HCT116 (cell line): ENCODE measurements at regions not wholly inside any gene's neighbourhood (a gene's known extent, or its start where the extent isn't known, plus 50 kb on each side); places are given as distances from the start of the nearest gene placed in this dataset.

ENCODE experiments used
- ATAC-seq: fragments of 200-7000 bp; cut with Tn5 transposase; 2 replicates; pipeline ENCODE4 v1.9.1; 2020; ENCODE audit warnings: mild to moderate bottlenecking, moderate library complexity
- BruUV-seq: library from RNA; stranded (reverse); fragments of 400-500 nt; replicated peaks from 2 replicates; lab custom pipeline; 2021; lab: Mats Ljungman, UMichigan
- CTCF ChIA-PET: fragments of 300-600 bp; sonication (Branson Sonifier 250); formaldehyde crosslinking; loops from one replicate; lab custom pipeline; 2021; ENCODE audit warnings: antibody characterized with exemption; lab: Charles Lee
- POLR2A ChIA-PET: fragments of 300-600, 350-600 bp; sonication (Branson Sonifier 250); formaldehyde crosslinking; loops from one replicate; lab custom pipeline; 2021; ENCODE audit warnings: antibody characterized with exemption; lab: Charles Lee
- RAD21 ChIA-PET, 2 experiments: fragments of 300-600 bp; sonication (Branson Sonifier 250); formaldehyde crosslinking; loops; one replicate each; lab custom pipeline; 2023; ENCODE audit warnings: low total read pairs in 2 of 2; ENCODE audit not compliant: uncharacterized antibody in 2 of 2, unreplicated experiment in 2 of 2, low non-redundant PET in 1 of 2; lab: Charles Lee
- DNase-seq: peaks from one replicate; pipeline ENCODE4 v3.0.0-alpha.2; 2010; ENCODE audit warnings: low read depth, low spot score
- H2AFZ ChIP-seq: fragments of 200-600 bp; shearing (Covaris generic), sonication (generic); 2 replicates; pipeline ENCODE4 v1.6.1; 2017; ENCODE audit warnings: low read depth, mixed run types, mixed read lengths, antibody characterized with exemption, low read length; ENCODE audit not compliant: poor library complexity, severe bottlenecking
- H3K27ac ChIP-seq: 2 replicates; pipeline ENCODE4 v1.5.1; 2012; ENCODE audit warnings: low read depth, low read length
- H3K27me3 ChIP-seq: fragments of 200-600 bp; sonication (generic); 2 replicates; pipeline ENCODE4 v1.6.1; 2016; ENCODE audit warnings: mixed run types, low read length, mixed read lengths; ENCODE audit not compliant: insufficient read depth
- H3K36me3 ChIP-seq, 2 experiments: fragments of 200-500 bp in 1 of 2; fragments of 200-600 bp in 1 of 2; sonication (Bioruptor generic) in 1 of 2; sonication (generic) in 1 of 2; 2 replicates each; pipeline versions ENCODE4 v1.5.1 to v1.6.1; 2014 to 2016; ENCODE audit warnings: low read length in 2 of 2, inconsistent platforms in 1 of 2, mixed read lengths in 1 of 2, mixed run types in 1 of 2; ENCODE audit not compliant: insufficient read depth in 2 of 2, control insufficient read depth in 1 of 2
- H3K4me1 ChIP-seq, 2 experiments: fragments of 200-600 bp in 1 of 2; sonication (generic) in 1 of 2; 2 replicates each; pipeline versions ENCODE4 v1.5.1 to v1.6.1; 2012 to 2017; ENCODE audit warnings: low read length in 2 of 2, inconsistent platforms in 1 of 2, mild to moderate bottlenecking in 1 of 2, mixed read lengths in 1 of 2, mixed run types in 1 of 2, moderate library complexity in 1 of 2; ENCODE audit not compliant: insufficient read depth in 2 of 2, control insufficient read depth in 1 of 2
- H3K4me2 ChIP-seq: fragments of 200-600 bp; sonication (generic); 2 replicates; pipeline ENCODE4 v1.6.1; 2017; ENCODE audit warnings: mixed run types, low read length, mixed read lengths
- H3K4me3 ChIP-seq, 2 experiments: fragments of 200-600 bp in 1 of 2; sonication (generic) in 1 of 2; replicated peaks in 1 of 2; 2 replicates each; pipeline ENCODE4 v1.5.1; 2011 to 2016; ENCODE audit warnings: low read length in 2 of 2, control low read depth in 1 of 2, low read depth in 1 of 2, mild to moderate bottlenecking in 1 of 2, mixed read lengths in 1 of 2, mixed run types in 1 of 2
- H3K79me2 ChIP-seq: fragments of 200-600 bp; sonication (generic); 2 replicates; pipeline ENCODE4 v1.6.1; 2017; ENCODE audit warnings: mild to moderate bottlenecking, mixed run types, low read length, moderate library complexity, mixed read lengths; ENCODE audit not compliant: insufficient read depth
- H3K9ac ChIP-seq: fragments of 200-600 bp; sonication (generic); 2 replicates; pipeline ENCODE4 v1.6.1; 2016; ENCODE audit warnings: low read length, mixed read lengths
- H3K9me2 ChIP-seq: fragments of 200-600 bp; sonication (generic), shearing (Covaris generic); 2 replicates; pipeline ENCODE4 v1.6.1; 2017; ENCODE audit warnings: mixed run types, mild to moderate bottlenecking, moderate library complexity; ENCODE audit not compliant: insufficient read depth
- H3K9me3 ChIP-seq, 2 experiments: fragments of 200-500 bp in 1 of 2; fragments of 200-600 bp in 1 of 2; sonication (Bioruptor generic) in 1 of 2; sonication (generic) in 1 of 2; 2 replicates each; pipeline ENCODE4 v1.6.1; 2014 to 2017; ENCODE audit warnings: low read length in 2 of 2, mixed read lengths in 2 of 2, inconsistent platforms in 1 of 2, low read depth in 1 of 2, mild to moderate bottlenecking in 1 of 2, mixed run types in 1 of 2, moderate library complexity in 1 of 2; ENCODE audit not compliant: control insufficient read depth in 1 of 2, insufficient read depth in 1 of 2
- H4K20me1 ChIP-seq: fragments of 200-600 bp; sonication (generic), shearing (Covaris generic); 2 replicates; pipeline ENCODE4 v1.6.1; 2017; ENCODE audit warnings: mixed run types, mild to moderate bottlenecking, moderate library complexity; ENCODE audit not compliant: insufficient read depth
- CBX3 ChIP-seq: IDR thresholded peaks from 2 replicates; pipeline ENCODE4 v1.6.1; 2012; ENCODE audit warnings: low read depth
- POLR2A ChIP-seq: IDR thresholded peaks from 2 replicates; pipeline ENCODE4 v1.7.0; 2011; ENCODE audit warnings: borderline replicate concordance; ENCODE audit not compliant: insufficient read depth, insufficient read length; ENCODE audit errors: extremely low read depth
- POLR2AphosphoS5 ChIP-seq: IDR thresholded peaks from 2 replicates; pipeline ENCODE4 v1.6.1; 2011; ENCODE audit warnings: mild to moderate bottlenecking, low read depth, low read length, moderate library complexity
- SIN3A ChIP-seq: IDR thresholded peaks from 2 replicates; pipeline ENCODE4 v1.6.1; 2012; ENCODE audit warnings: low read depth
- TCF7L2 ChIP-seq: IDR thresholded peaks from 2 replicates; pipeline ENCODE4 v1.7.0; 2011; ENCODE audit warnings: borderline replicate concordance, inconsistent platforms; ENCODE audit not compliant: insufficient read depth, insufficient read length; ENCODE audit errors: extremely low read depth
- intact Hi-C: fragments of 100-400 bp; cut with micrococcal nuclease; formaldehyde crosslinking; loops from 2 replicates; pipeline ENCODE4 v1.10.0; 2022
- TF ChIP-seq, protein P1 (sequence below), 3 experiments: fragments of 200-600 bp in 1 of 3; sonication (generic) in 1 of 3; IDR thresholded peaks in 2 of 3; conservative IDR thresholded peaks in 1 of 3; 2 replicates each; pipeline ENCODE4 v1.5.1; 2012 to 2017; ENCODE audit warnings: low read depth in 2 of 3, low read length in 2 of 3, antibody characterized with exemption in 1 of 3, borderline replicate concordance in 1 of 3, control low read depth in 1 of 3, mild to moderate bottlenecking in 1 of 3, mixed read lengths in 1 of 3, mixed run types in 1 of 3, moderate library complexity in 1 of 3; ENCODE audit not compliant: insufficient read depth in 1 of 3
- TF ChIP-seq, protein P2 (sequence below): IDR thresholded peaks from 2 replicates; pipeline ENCODE4 v1.6.1; 2012
- TF ChIP-seq, protein P3 (sequence below): IDR thresholded peaks from 2 replicates; pipeline ENCODE4 v1.6.1; 2011; ENCODE audit warnings: mild to moderate bottlenecking, low read length, moderate library complexity; ENCODE audit not compliant: insufficient replicate concordance; ENCODE audit errors: extremely low read depth
- TF ChIP-seq, protein P4 (sequence below): IDR thresholded peaks from 2 replicates; pipeline ENCODE4 v1.6.1; 2012; ENCODE audit warnings: low read depth

DNA sequence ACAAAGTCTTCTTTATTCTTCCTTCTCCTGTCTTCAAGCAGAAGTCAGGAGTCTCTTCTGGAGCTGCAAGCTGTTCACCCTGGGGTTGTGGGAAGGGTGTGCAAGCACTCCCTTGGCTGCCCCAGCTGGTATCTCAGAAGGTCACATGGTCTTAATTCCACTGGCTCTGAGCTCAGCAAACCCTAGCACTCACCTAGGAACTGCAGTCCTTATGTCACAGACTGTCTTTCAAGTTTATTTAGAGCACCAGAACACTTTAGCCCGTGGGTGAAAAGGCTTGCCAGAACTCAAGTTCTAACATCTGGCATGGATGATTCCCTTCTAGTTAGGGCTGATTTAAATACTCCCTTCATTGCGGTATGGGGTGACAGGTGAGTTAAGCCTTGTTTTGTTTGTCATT is 379.0 kb downstream of the CCER1 start:
- Histone ChIP-seq H3K79me2 (no peaks in the 10 kb centered on the region), H3K36me3 (no peaks in the 10 kb centered on the region), H3K4me3 (no peak overlapping the region), H3K27me3 (no peaks in the 10 kb centered on the region), H3K9ac (no peak overlapping the region), H3K9me2 (no peaks in the 10 kb centered on the region), H3K27ac (no peak overlapping the region)
- intact Hi-C loops = no loop called here
- no peak for ATAC-seq
- CTCF ChIA-PET = no interaction called here
- TF ChIP-seq, protein P1, sequence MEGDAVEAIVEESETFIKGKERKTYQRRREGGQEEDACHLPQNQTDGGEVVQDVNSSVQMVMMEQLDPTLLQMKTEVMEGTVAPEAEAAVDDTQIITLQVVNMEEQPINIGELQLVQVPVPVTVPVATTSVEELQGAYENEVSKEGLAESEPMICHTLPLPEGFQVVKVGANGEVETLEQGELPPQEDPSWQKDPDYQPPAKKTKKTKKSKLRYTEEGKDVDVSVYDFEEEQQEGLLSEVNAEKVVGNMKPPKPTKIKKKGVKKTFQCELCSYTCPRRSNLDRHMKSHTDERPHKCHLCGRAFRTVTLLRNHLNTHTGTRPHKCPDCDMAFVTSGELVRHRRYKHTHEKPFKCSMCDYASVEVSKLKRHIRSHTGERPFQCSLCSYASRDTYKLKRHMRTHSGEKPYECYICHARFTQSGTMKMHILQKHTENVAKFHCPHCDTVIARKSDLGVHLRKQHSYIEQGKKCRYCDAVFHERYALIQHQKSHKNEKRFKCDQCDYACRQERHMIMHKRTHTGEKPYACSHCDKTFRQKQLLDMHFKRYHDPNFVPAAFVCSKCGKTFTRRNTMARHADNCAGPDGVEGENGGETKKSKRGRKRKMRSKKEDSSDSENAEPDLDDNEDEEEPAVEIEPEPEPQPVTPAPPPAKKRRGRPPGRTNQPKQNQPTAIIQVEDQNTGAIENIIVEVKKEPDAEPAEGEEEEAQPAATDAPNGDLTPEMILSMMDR (IDR thresholded peaks at IDR 0.05 in 2 of 3, conservative IDR thresholded peaks at IDR 0.05 in 1 of 3; ENCODE audit: borderline replicate concordance in 1 of 3, insufficient read depth in 1 of 3, low read depth in 2 of 3, low read length in 2 of 3) = no peak
- no peak for TF ChIP-seq POLR2AphosphoS5
- TF ChIP-seq, protein P2, sequence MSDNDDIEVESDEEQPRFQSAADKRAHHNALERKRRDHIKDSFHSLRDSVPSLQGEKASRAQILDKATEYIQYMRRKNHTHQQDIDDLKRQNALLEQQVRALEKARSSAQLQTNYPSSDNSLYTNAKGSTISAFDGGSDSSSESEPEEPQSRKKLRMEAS = no peak
- TF ChIP-seq POLR2A = no peak
- TF ChIP-seq SIN3A = no peak
- TF ChIP-seq, protein P3, sequence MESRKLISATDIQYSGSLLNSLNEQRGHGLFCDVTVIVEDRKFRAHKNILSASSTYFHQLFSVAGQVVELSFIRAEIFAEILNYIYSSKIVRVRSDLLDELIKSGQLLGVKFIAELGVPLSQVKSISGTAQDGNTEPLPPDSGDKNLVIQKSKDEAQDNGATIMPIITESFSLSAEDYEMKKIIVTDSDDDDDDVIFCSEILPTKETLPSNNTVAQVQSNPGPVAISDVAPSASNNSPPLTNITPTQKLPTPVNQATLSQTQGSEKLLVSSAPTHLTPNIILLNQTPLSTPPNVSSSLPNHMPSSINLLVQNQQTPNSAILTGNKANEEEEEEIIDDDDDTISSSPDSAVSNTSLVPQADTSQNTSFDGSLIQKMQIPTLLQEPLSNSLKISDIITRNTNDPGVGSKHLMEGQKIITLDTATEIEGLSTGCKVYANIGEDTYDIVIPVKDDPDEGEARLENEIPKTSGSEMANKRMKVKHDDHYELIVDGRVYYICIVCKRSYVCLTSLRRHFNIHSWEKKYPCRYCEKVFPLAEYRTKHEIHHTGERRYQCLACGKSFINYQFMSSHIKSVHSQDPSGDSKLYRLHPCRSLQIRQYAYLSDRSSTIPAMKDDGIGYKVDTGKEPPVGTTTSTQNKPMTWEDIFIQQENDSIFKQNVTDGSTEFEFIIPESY = no peak
- TF ChIP-seq, protein P4, sequence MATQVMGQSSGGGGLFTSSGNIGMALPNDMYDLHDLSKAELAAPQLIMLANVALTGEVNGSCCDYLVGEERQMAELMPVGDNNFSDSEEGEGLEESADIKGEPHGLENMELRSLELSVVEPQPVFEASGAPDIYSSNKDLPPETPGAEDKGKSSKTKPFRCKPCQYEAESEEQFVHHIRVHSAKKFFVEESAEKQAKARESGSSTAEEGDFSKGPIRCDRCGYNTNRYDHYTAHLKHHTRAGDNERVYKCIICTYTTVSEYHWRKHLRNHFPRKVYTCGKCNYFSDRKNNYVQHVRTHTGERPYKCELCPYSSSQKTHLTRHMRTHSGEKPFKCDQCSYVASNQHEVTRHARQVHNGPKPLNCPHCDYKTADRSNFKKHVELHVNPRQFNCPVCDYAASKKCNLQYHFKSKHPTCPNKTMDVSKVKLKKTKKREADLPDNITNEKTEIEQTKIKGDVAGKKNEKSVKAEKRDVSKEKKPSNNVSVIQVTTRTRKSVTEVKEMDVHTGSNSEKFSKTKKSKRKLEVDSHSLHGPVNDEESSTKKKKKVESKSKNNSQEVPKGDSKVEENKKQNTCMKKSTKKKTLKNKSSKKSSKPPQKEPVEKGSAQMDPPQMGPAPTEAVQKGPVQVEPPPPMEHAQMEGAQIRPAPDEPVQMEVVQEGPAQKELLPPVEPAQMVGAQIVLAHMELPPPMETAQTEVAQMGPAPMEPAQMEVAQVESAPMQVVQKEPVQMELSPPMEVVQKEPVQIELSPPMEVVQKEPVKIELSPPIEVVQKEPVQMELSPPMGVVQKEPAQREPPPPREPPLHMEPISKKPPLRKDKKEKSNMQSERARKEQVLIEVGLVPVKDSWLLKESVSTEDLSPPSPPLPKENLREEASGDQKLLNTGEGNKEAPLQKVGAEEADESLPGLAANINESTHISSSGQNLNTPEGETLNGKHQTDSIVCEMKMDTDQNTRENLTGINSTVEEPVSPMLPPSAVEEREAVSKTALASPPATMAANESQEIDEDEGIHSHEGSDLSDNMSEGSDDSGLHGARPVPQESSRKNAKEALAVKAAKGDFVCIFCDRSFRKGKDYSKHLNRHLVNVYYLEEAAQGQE = no peak
- TF ChIP-seq CBX3 = no peak
- TF ChIP-seq TCF7L2 = no peak
- TF ChIP-seq, all 23 proteins: peak for 0
- ChIA-PET POLR2A (no interaction called here), RAD21 (no interaction called here)
- Histone ChIP-seq H3K9me3 (no peaks in the 10 kb centered on the region), H3K4me1 (no peaks in the 10 kb centered on the region), H3K4me2 (no peak overlapping the region), H2AFZ (no peak overlapping the region), H4K20me1 (no peaks in the 10 kb centered on the region)
- no TSS peak for BruUV-seq
- DNase-seq = no peak
